WTC11 (cell line): ENCODE measurements at regions not wholly inside any gene's neighbourhood (a gene's known extent, or its start where the extent isn't known, plus 50 kb on each side); places are given as distances from the start of the nearest gene placed in this dataset.

Experiments used
- ATAC-seq: fragments of 200-7000 bp; cut with Tn5 transposase; 2 replicates; pipeline ENCODE4 v1.10.0; 2021; ENCODE audit warnings: mild to moderate bottlenecking, moderate library complexity
- CTCF ChIA-PET: fragments of 300-600 bp; sonication (Branson Sonifier 250); formaldehyde crosslinking; loops from one replicate; lab custom pipeline; 2021; ENCODE audit warnings: antibody characterized with exemption; lab: Charles Lee
- POLR2A ChIA-PET: fragments of 350-600 bp; sonication (Branson Sonifier 250); formaldehyde crosslinking; loops from one replicate; lab custom pipeline; 2021; ENCODE audit warnings: antibody characterized with exemption; lab: Charles Lee
- DNase-seq: peaks from one replicate; pipeline ENCODE4 v3.0.0; 2021; ENCODE audit warnings: low spot score
- H3K27ac Mint-ChIP-seq: 2 replicates; pipeline ENCODE4 v1.8.0; 2021; ENCODE audit warnings: mixed read lengths
- H3K27me3 Mint-ChIP-seq: 2 replicates; pipeline ENCODE4 v1.8.0; 2021; ENCODE audit warnings: low read depth, mild to moderate bottlenecking, moderate library complexity, mixed read lengths
- H3K36me3 Mint-ChIP-seq: 2 replicates; pipeline ENCODE4 v1.8.0; 2021; ENCODE audit warnings: mixed read lengths
- H3K4me1 Mint-ChIP-seq: 2 replicates; pipeline ENCODE4 v1.8.0; 2022; ENCODE audit warnings: mixed read lengths
- H3K4me3 Mint-ChIP-seq: 2 replicates; pipeline ENCODE4 v1.8.0; 2021; ENCODE audit warnings: mild to moderate bottlenecking, moderate library complexity, mixed read lengths
- H3K9me3 Mint-ChIP-seq: 2 replicates; pipeline ENCODE4 v1.8.0; 2021; ENCODE audit warnings: mixed read lengths
- ATF1 ChIP-seq: sonication (generic); formaldehyde crosslinking; IDR thresholded peaks from 2 replicates; pipeline ENCODE4 v1.8.1; 2023; ENCODE audit warnings: mild to moderate bottlenecking, moderate library complexity, missing genetic modification reagents
- CREM ChIP-seq: sonication (generic); formaldehyde crosslinking; IDR thresholded peaks from 2 replicates; pipeline ENCODE4 v1.8.1; 2022; ENCODE audit warnings: mild to moderate bottlenecking, missing genetic modification reagents, moderate library complexity
- ELF4 ChIP-seq: sonication (generic); formaldehyde crosslinking; IDR thresholded peaks from 2 replicates; pipeline ENCODE4 v1.8.1; 2022; ENCODE audit warnings: low read depth, mild to moderate bottlenecking, moderate library complexity, missing genetic modification reagents
- EMX1 ChIP-seq: fragments of 250-450 bp; sonication (Bioruptor Pico); IDR thresholded peaks from 2 replicates; pipeline ENCODE4 v1.8.0; 2021; ENCODE audit warnings: mild to moderate bottlenecking
- FOXK1 ChIP-seq: sonication (generic); formaldehyde crosslinking; IDR thresholded peaks from 2 replicates; pipeline ENCODE4 v1.8.0; 2022; ENCODE audit warnings: mild to moderate bottlenecking, moderate library complexity, missing genetic modification reagents
- HMGA2 ChIP-seq: fragments of 250-450 bp; sonication (Bioruptor Pico); IDR thresholded peaks from 2 replicates; pipeline ENCODE4 v1.4.0; 2021; ENCODE audit warnings: mild to moderate bottlenecking, moderate library complexity
- MLX ChIP-seq: sonication (generic); formaldehyde crosslinking; IDR thresholded peaks from 2 replicates; pipeline ENCODE4 v1.8.1; 2023; ENCODE audit warnings: mild to moderate bottlenecking, missing genetic modification reagents, moderate library complexity
- NFYB ChIP-seq: sonication (generic); formaldehyde crosslinking; conservative IDR thresholded peaks from 2 replicates; pipeline ENCODE4 v1.8.0; 2022; ENCODE audit warnings: low read depth, missing genetic modification reagents
- NR2C2 ChIP-seq: sonication (generic); formaldehyde crosslinking; IDR thresholded peaks from 2 replicates; pipeline ENCODE4 v1.8.0; 2022; ENCODE audit warnings: mild to moderate bottlenecking, missing genetic modification reagents
- PRRX2 ChIP-seq: fragments of 250-450 bp; sonication (Bioruptor Pico); IDR thresholded peaks from 2 replicates; pipeline ENCODE4 v1.8.0; 2021; ENCODE audit warnings: mild to moderate bottlenecking
- RELA ChIP-seq: sonication (generic); formaldehyde crosslinking; IDR thresholded peaks from 2 replicates; pipeline ENCODE4 v1.8.1; 2022; ENCODE audit warnings: missing genetic modification reagents, mild to moderate bottlenecking, borderline replicate concordance
- SMAD3 ChIP-seq: sonication (generic); formaldehyde crosslinking; IDR thresholded peaks from 2 replicates; pipeline ENCODE4 v1.8.0; 2022; ENCODE audit warnings: missing genetic modification reagents, mild to moderate bottlenecking, borderline replicate concordance
- SOX15 ChIP-seq: fragments of 250-450 bp; sonication (Bioruptor Pico); IDR thresholded peaks from 2 replicates; pipeline ENCODE4 v1.9.0; 2021; ENCODE audit warnings: mild to moderate bottlenecking
- TCF7 ChIP-seq: sonication (generic); formaldehyde crosslinking; IDR thresholded peaks from 2 replicates; pipeline ENCODE4 v1.8.0; 2022; ENCODE audit warnings: mild to moderate bottlenecking, low read depth, missing genetic modification reagents, moderate library complexity
- ZBTB43 ChIP-seq: sonication (generic); formaldehyde crosslinking; IDR thresholded peaks from 2 replicates; pipeline ENCODE4 v1.8.1; 2023; ENCODE audit warnings: mild to moderate bottlenecking, missing genetic modification reagents
- ZNF121 ChIP-seq: sonication (generic); formaldehyde crosslinking; IDR thresholded peaks from 2 replicates; pipeline ENCODE4 v1.8.0; 2023; ENCODE audit warnings: missing genetic modification reagents
- ZNF317 ChIP-seq: sonication (generic); formaldehyde crosslinking; IDR thresholded peaks from 2 replicates; pipeline ENCODE4 v1.8.1; 2023; ENCODE audit warnings: low read depth, mild to moderate bottlenecking, moderate library complexity, missing genetic modification reagents, borderline replicate concordance
- ZNF423 ChIP-seq: fragments of 250-450 bp; sonication (Bioruptor Pico); IDR thresholded peaks from 2 replicates; pipeline ENCODE4 v2.1.2; 2022; ENCODE audit warnings: mild to moderate bottlenecking, moderate library complexity
- ZNF671 ChIP-seq: fragments of 250-450 bp; sonication (Bioruptor Pico); IDR thresholded peaks from 2 replicates; pipeline ENCODE4 v1.8.0; 2021; ENCODE audit warnings: mild to moderate bottlenecking
- TF ChIP-seq, protein P1 (sequence below): fragments of 250-450 bp; sonication (Bioruptor Pico); conservative IDR thresholded peaks from 2 replicates; pipeline ENCODE4 v1.9.0; 2021; ENCODE audit warnings: mild to moderate bottlenecking
- TF ChIP-seq, protein P2 (sequence below): sonication (generic); formaldehyde crosslinking; conservative IDR thresholded peaks from 2 replicates; pipeline ENCODE4 v1.8.1; 2023; ENCODE audit warnings: mild to moderate bottlenecking, low read depth, missing genetic modification reagents, moderate library complexity
- TF ChIP-seq, protein P3 (sequence below): sonication (generic); formaldehyde crosslinking; IDR thresholded peaks from 2 replicates; pipeline ENCODE4 v1.8.1; 2022; ENCODE audit warnings: mild to moderate bottlenecking, missing genetic modification reagents, moderate library complexity, borderline replicate concordance
- TF ChIP-seq, protein P4 (sequence below): sonication (generic); formaldehyde crosslinking; IDR thresholded peaks from 2 replicates; pipeline ENCODE4 v1.8.0; 2022; ENCODE audit warnings: mild to moderate bottlenecking, missing genetic modification reagents
- TF ChIP-seq, protein P5 (sequence below): sonication (generic); formaldehyde crosslinking; IDR thresholded peaks from 2 replicates; pipeline ENCODE4 v1.8.1; 2023; ENCODE audit warnings: mild to moderate bottlenecking, missing genetic modification reagents, moderate library complexity
- TF ChIP-seq, protein P6 (sequence below): sonication (generic); formaldehyde crosslinking; conservative IDR thresholded peaks from 2 replicates; pipeline ENCODE4 v1.8.1; 2022; ENCODE audit warnings: mild to moderate bottlenecking, missing genetic modification reagents

DNA sequence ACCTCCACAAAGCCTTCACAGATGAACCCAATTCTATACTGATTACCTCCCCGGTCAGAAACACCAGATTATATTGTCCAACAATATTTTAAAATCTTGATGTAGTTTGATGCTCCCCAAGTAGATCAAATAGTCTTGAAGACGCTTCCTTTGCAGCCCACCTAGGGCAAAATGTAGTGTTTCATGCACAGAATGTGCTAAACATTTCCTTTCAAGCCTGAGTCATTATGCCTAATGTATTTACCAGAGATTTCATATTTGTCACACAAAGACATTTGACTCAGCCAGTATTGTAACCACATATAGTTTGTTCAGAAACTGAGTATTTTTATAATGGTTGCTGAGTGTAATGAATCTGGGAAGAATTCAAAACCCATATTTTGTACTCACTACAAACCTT, 1396.8 kb downstream of the LRRC4C start:
- peaks cover 53% of the 10 kb centered on the region for H3K36me3 Mint-ChIP-seq
- no peaks in the 10 kb centered on the region; the same call in 1 of the 2 replicates for H3K27me3 Mint-ChIP-seq
- no peak overlapping the region for H3K4me3 Mint-ChIP-seq
- ATAC-seq = no peak
- no peak for TF ChIP-seq TCF7 (CRISPR knock-in tag)
- TF ChIP-seq ZNF423 (CRISPR knock-in tag) = no peak
- TF ChIP-seq HMGA2 (CRISPR knock-in tag) = no peak
- TF ChIP-seq, protein P1, sequence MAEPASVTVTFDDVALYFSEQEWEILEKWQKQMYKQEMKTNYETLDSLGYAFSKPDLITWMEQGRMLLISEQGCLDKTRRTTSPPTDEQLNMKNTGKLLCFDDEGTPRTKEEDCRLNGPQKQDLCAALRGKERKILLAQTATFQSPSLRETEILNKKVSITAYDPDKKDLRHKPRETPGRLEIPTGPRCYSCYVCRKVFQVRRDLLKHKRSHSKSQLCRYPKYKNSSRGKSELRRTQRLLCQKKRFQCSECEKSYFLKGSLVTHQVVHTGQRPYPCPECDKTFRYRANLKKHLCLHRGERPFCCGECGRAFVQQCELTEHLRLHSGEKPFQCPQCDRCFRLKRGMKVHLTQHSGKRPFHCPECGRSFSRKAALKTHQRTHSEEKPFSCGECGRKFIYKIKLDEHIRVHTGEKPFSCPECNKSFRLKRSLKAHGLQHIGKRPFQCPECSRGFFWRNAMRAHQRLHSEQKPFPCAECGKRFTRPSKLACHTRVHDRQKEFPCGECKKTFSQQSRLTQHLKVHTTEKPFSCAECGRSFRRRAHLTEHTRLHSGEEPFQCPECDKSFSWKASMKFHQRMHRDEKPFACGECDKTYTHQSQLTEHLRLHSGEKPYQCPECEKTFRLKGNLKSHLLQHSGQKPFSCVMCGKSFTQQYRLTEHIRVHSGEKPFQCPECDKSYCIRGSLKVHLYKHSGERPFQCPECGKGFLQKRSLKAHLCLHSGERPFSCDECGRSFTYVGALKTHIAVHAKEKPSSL = no peak
- no peak for TF ChIP-seq SOX15
- TF ChIP-seq ZNF121 (CRISPR knock-in tag) = no peak
- no peak for TF ChIP-seq ZNF317 (CRISPR knock-in tag)
- TF ChIP-seq MLX = no peak
- TF ChIP-seq, protein P2, sequence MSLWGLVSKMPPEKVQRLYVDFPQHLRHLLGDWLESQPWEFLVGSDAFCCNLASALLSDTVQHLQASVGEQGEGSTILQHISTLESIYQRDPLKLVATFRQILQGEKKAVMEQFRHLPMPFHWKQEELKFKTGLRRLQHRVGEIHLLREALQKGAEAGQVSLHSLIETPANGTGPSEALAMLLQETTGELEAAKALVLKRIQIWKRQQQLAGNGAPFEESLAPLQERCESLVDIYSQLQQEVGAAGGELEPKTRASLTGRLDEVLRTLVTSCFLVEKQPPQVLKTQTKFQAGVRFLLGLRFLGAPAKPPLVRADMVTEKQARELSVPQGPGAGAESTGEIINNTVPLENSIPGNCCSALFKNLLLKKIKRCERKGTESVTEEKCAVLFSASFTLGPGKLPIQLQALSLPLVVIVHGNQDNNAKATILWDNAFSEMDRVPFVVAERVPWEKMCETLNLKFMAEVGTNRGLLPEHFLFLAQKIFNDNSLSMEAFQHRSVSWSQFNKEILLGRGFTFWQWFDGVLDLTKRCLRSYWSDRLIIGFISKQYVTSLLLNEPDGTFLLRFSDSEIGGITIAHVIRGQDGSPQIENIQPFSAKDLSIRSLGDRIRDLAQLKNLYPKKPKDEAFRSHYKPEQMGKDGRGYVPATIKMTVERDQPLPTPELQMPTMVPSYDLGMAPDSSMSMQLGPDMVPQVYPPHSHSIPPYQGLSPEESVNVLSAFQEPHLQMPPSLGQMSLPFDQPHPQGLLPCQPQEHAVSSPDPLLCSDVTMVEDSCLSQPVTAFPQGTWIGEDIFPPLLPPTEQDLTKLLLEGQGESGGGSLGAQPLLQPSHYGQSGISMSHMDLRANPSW (CRISPR knock-in tag) = no peak
- TF ChIP-seq, protein P3, sequence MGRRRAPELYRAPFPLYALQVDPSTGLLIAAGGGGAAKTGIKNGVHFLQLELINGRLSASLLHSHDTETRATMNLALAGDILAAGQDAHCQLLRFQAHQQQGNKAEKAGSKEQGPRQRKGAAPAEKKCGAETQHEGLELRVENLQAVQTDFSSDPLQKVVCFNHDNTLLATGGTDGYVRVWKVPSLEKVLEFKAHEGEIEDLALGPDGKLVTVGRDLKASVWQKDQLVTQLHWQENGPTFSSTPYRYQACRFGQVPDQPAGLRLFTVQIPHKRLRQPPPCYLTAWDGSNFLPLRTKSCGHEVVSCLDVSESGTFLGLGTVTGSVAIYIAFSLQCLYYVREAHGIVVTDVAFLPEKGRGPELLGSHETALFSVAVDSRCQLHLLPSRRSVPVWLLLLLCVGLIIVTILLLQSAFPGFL = no peak
- TF ChIP-seq ATF1 (CRISPR knock-in tag) = no peak
- TF ChIP-seq EMX1 (CRISPR knock-in tag) = no peak
- no peak for TF ChIP-seq CREM (CRISPR knock-in tag)
- TF ChIP-seq NR2C2 (CRISPR knock-in tag) = no peak
- ChIA-PET CTCF (no interaction called here), POLR2A (no interaction called here)
- H3K9me3 Mint-ChIP-seq = peaks cover 77% of the 10 kb centered on the region
- DNase-seq = no peak
- H3K4me1 Mint-ChIP-seq = peaks cover 14% of the 10 kb centered on the region
- H3K27ac Mint-ChIP-seq = no peak overlapping the region

- Mint-ChIP-seq H3K4me3 (no peak overlapping the region), H3K36me3 (peaks cover 47% of the 10 kb centered on the region), H3K27ac (no peak overlapping the region), H3K27me3 (no peaks in the 10 kb centered on the region; the same call in 1 of the 2 replicates), H3K9me3 (peaks cover 77% of the 10 kb centered on the region), H3K4me1 (peaks cover 14% of the 10 kb centered on the region)
- ATAC-seq (no peak), DNase-seq (no peak)
- CTCF ChIA-PET = no interaction called here
- POLR2A ChIA-PET = no interaction called here
- no peak for TF ChIP-seq SMAD3
- no peak for TF ChIP-seq HMGA2 (CRISPR knock-in tag)
- no peak for TF ChIP-seq MLX
- no peak for TF ChIP-seq ZBTB43
- TF ChIP-seq, protein P4, sequence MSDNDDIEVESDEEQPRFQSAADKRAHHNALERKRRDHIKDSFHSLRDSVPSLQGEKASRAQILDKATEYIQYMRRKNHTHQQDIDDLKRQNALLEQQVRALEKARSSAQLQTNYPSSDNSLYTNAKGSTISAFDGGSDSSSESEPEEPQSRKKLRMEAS = no peak
- TF ChIP-seq FOXK1 (CRISPR knock-in tag) = no peak
- TF ChIP-seq RELA = no peak
- no peak for TF ChIP-seq ELF4 (CRISPR knock-in tag)
- TF ChIP-seq, protein P5, sequence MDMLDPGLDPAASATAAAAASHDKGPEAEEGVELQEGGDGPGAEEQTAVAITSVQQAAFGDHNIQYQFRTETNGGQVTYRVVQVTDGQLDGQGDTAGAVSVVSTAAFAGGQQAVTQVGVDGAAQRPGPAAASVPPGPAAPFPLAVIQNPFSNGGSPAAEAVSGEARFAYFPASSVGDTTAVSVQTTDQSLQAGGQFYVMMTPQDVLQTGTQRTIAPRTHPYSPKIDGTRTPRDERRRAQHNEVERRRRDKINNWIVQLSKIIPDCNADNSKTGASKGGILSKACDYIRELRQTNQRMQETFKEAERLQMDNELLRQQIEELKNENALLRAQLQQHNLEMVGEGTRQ = no peak
- TF ChIP-seq PRRX2 = no peak
- no peak for TF ChIP-seq ZNF671 (CRISPR knock-in tag)
- TF ChIP-seq, protein P6, sequence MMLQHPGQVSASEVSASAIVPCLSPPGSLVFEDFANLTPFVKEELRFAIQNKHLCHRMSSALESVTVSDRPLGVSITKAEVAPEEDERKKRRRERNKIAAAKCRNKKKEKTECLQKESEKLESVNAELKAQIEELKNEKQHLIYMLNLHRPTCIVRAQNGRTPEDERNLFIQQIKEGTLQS (CRISPR knock-in tag) = no peak
- no peak for TF ChIP-seq NFYB (CRISPR knock-in tag)
- TF ChIP-seq ZNF121 (CRISPR knock-in tag) = no peak
- TF ChIP-seq, protein P3 = no peak
Observed at GRCh38 chr11:40061221-40061620, 1398.2 kb downstream of the LRRC4C start.
